MM.1S (cell line): ENCODE measurements at regions not wholly inside any gene's neighbourhood (a gene's known extent, or its start where the extent isn't known, plus 50 kb on each side); places are given as distances from the start of the nearest gene placed in this dataset.
"Not testable (repeated sequence)": the region's sequence is repeated elsewhere in the genome, so short reads cannot be mapped to it uniquely, and the experiment has no call there.

Source experiments
- DNase-seq: peaks from one replicate; pipeline ENCODE4 v3.0.0-alpha.2; 2015
- H2AFZ ChIP-seq: fragments of 300-600 bp; sonication (generic); 2 replicates; pipeline ENCODE4 v1.6.0; 2016; ENCODE audit warnings: antibody characterized with exemption, low read length
- H3F3A ChIP-seq: fragments of 300-600 bp; sonication (generic); 2 replicates; pipeline ENCODE4 v1.6.1; 2016; ENCODE audit warnings: mild to moderate bottlenecking, antibody characterized with exemption, low read length, moderate library complexity, mixed read lengths; ENCODE audit not compliant: insufficient read depth
- H3K27ac ChIP-seq: fragments of 300-600 bp; sonication (generic); 2 replicates; pipeline ENCODE4 v1.5.1; 2016; ENCODE audit warnings: mild to moderate bottlenecking, low read length
- H3K27me3 ChIP-seq: fragments of 300-600 bp; sonication (generic); replicated peaks from 2 replicates; pipeline ENCODE4 v1.6.0; 2016; ENCODE audit warnings: low read length; ENCODE audit not compliant: insufficient read depth
- H3K36me3 ChIP-seq: fragments of 300-600 bp; sonication (generic); replicated peaks from 2 replicates; pipeline ENCODE4 v1.6.1; 2016; ENCODE audit warnings: mild to moderate bottlenecking, low read length, mixed read lengths; ENCODE audit not compliant: insufficient read depth
- H3K4me1 ChIP-seq: fragments of 300-600 bp; sonication (generic); 2 replicates; pipeline ENCODE4 v1.6.1; 2016; ENCODE audit warnings: low read length, mixed read lengths
- H3K4me2 ChIP-seq: fragments of 300-600 bp; sonication (generic); 2 replicates; pipeline ENCODE4 v1.6.0; 2016; ENCODE audit warnings: low read depth, low read length
- H3K4me3 ChIP-seq: fragments of 300-600 bp; sonication (generic); 2 replicates; pipeline ENCODE4 v1.5.1; 2016; ENCODE audit warnings: low read length, mixed read lengths
- H3K79me2 ChIP-seq: fragments of 300-600 bp; sonication (generic); 2 replicates; pipeline ENCODE4 v1.6.1; 2016; ENCODE audit warnings: mixed run types, low read length, mixed read lengths
- H3K9ac ChIP-seq: fragments of 300-600 bp; sonication (generic); 2 replicates; pipeline ENCODE4 v1.6.1; 2016; ENCODE audit warnings: low read length, mixed read lengths
- H3K9me2 ChIP-seq: fragments of 300-600 bp; sonication (generic); replicated peaks from 2 replicates; pipeline ENCODE4 v1.6.1; 2016; ENCODE audit warnings: mild to moderate bottlenecking, low read length, mixed read lengths; ENCODE audit not compliant: insufficient read depth
- H3K9me3 ChIP-seq: fragments of 300-600 bp; sonication (generic); replicated peaks from 2 replicates; pipeline ENCODE4 v1.6.1; 2016; ENCODE audit warnings: mild to moderate bottlenecking, low read length, mixed read lengths; ENCODE audit not compliant: insufficient read depth
- H4K20me1 ChIP-seq: fragments of 300-600 bp; sonication (generic); 2 replicates; pipeline ENCODE4 v1.6.1; 2016; ENCODE audit warnings: mild to moderate bottlenecking, low read length, moderate library complexity, mixed read lengths; ENCODE audit not compliant: insufficient read depth
- CTCF ChIP-seq: fragments of 300-600 bp; sonication (generic); IDR thresholded peaks from 2 replicates; pipeline ENCODE4 v1.5.1; 2016; ENCODE audit warnings: antibody characterized with exemption, low read length, mixed read lengths
- EZH2 ChIP-seq: fragments of 300-600 bp; sonication (generic); optimal IDR thresholded peaks from 2 replicates; pipeline ENCODE3; 2017; ENCODE audit warnings: low read depth, mild to moderate bottlenecking, antibody characterized with exemption, low read length, mixed read lengths
- EZH2phosphoT487 ChIP-seq: fragments of 300-600 bp; sonication (generic); IDR thresholded peaks from 2 replicates; pipeline ENCODE4 v1.6.1; 2018; ENCODE audit warnings: antibody characterized with exemption, low read length

- H3K27me3 ChIP-seq = no peaks in the 10 kb centered on the region
Measured at GRCh38 chr13:61215116-61215515, 200.5 kb downstream of the PCDH20 start.

GRCh38 chr13:61214551-61214950, 201.1 kb downstream of the PCDH20 start:
- Histone ChIP-seq H2AFZ (no peak overlapping the region), H3F3A (no peaks in the 10 kb centered on the region), H3K4me3 (no peak overlapping the region), H3K27ac (no peak overlapping the region), H3K9me3 (no peaks in the 10 kb centered on the region), H3K27me3 (no peaks in the 10 kb centered on the region), H4K20me1 (no peaks in the 10 kb centered on the region), H3K4me2 (no peak overlapping the region), H3K79me2 (no peaks in the 10 kb centered on the region), H3K9ac (no peak overlapping the region), H3K36me3 (no peaks in the 10 kb centered on the region), H3K4me1 (no peaks in the 10 kb centered on the region), H3K9me2 (no peaks in the 10 kb centered on the region)
- no peak for DNase-seq
- no peak for TF ChIP-seq EZH2phosphoT487
- no peak for TF ChIP-seq CTCF
- no peak for TF ChIP-seq EZH2

More at GRCh38 chr13:61215116-61215515, 200.5 kb downstream of the PCDH20 start:
- H2AFZ ChIP-seq = no peak overlapping the region
- H3K9me3 ChIP-seq = no peaks in the 10 kb centered on the region
- H3K9ac ChIP-seq = no peak overlapping the region
- H3K27ac ChIP-seq = no peak overlapping the region
- H3F3A ChIP-seq = no peaks in the 10 kb centered on the region
- H3K4me1 ChIP-seq = no peaks in the 10 kb centered on the region
- no peaks in the 10 kb centered on the region for H3K9me2 ChIP-seq
- no peaks in the 10 kb centered on the region for H3K36me3 ChIP-seq
- no peak for DNase-seq
- TF ChIP-seq EZH2phosphoT487 (no peak), EZH2 (no peak), CTCF (no peak)
- no peaks in the 10 kb centered on the region for H3K79me2 ChIP-seq
- no peaks in the 10 kb centered on the region for H4K20me1 ChIP-seq
- H3K4me3 ChIP-seq = no peak overlapping the region
- H3K4me2 ChIP-seq = no peak overlapping the region

GRCh38 chr13:61205898-61206297, 209.8 kb downstream of the PCDH20 start:
- H4K20me1 ChIP-seq, H3K9ac ChIP-seq, H3K79me2 ChIP-seq: not testable (repeated sequence)

GRCh38 chr13:61204025-61204424, 211.6 kb downstream of the PCDH20 start:
- Histone ChIP-seq H3K27me3 (no peaks in the 10 kb centered on the region), H3K9me3 (no peaks in the 10 kb centered on the region), H4K20me1 (no peaks in the 10 kb centered on the region), H3K9ac (no peak overlapping the region), H3K9me2 (no peaks in the 10 kb centered on the region), H3F3A (no peaks in the 10 kb centered on the region), H3K4me2 (no peak overlapping the region), H3K4me3 (no peak overlapping the region), H3K27ac (no peak overlapping the region), H2AFZ (no peak overlapping the region), H3K79me2 (no peaks in the 10 kb centered on the region), H3K4me1 (no peaks in the 10 kb centered on the region), H3K36me3 (no peaks in the 10 kb centered on the region)
- no peak for TF ChIP-seq EZH2
- TF ChIP-seq CTCF = no peak
- TF ChIP-seq EZH2phosphoT487 = no peak
- no peak for DNase-seq

More at GRCh38 chr13:61205898-61206297, 209.8 kb downstream of the PCDH20 start:
- not testable (repeated sequence) for H3F3A ChIP-seq, H3K27me3 ChIP-seq, H3K4me3 ChIP-seq, H3K9me3 ChIP-seq, H3K27ac ChIP-seq, H3K4me2 ChIP-seq, DNase-seq, H3K36me3 ChIP-seq, H3K4me1 ChIP-seq, H2AFZ ChIP-seq, H3K9me2 ChIP-seq
